ENCODE measurements at regions not wholly inside any gene's neighbourhood (a gene's known extent, or its start where the extent isn't known, plus 50 kb on each side); places are given as distances from the start of the nearest gene placed in this dataset.
"Not testable (repeated sequence)": the region's sequence is repeated elsewhere in the genome, so short reads cannot be mapped to it uniquely, and the experiment has no call there.

DNA sequence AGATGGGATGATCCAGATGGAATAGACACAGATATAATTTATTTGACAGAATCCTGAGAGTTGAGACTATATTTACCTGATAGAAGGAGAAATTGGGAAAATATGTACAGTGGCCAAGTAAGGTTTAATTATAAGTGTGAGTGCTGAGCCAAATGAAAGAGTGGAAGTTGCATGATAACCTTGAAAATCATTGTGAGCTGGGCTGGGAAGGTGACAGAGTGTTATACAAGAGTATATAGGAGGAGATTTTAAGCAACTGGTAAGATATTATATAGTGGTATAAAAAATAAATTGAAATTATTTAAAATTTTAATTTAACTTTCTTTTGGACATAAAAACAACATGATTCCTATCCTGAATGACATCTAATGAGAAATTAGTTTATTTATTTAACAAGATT is 340.8 kb downstream of the NUP35 start:
- no peak for DNase-seq

- DNase-seq, result no peak
Measured at GRCh38 chr2:183474912-183475695, 350.9 kb downstream of the NUP35 start.

GRCh38 chr2:183476490-183476889 is 352.2 kb downstream of the NUP35 start:
- DNase-seq, result no peak

GRCh38 chr2:183477296-183477695 is 353.1 kb downstream of the NUP35 start:
- DNase-seq, result no peak

- not testable (repeated sequence) for DNase-seq
Measured at GRCh38 chr2:183478941-183479595, 354.8 kb downstream of the NUP35 start.

DNA sequence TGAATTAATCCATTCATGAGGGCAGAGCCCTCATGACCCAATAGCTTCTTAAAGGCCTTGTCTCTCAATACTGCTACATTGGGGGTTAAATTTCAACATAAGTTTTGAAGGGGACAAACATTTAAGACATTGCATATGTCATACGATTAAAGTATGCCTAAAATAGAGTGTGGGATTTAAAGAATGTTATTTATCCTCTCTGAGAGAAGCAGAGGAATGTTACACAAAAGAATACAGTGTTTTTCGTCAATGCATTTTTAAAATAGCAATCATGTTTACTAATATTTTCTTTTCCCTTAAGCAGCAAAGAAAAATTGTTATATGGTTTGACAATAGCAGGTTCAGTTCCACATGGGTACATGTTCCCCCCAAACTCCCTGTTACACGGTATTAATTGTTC is 363.1 kb downstream of the NUP35 start:
- DNase-seq, result no peak

DNA sequence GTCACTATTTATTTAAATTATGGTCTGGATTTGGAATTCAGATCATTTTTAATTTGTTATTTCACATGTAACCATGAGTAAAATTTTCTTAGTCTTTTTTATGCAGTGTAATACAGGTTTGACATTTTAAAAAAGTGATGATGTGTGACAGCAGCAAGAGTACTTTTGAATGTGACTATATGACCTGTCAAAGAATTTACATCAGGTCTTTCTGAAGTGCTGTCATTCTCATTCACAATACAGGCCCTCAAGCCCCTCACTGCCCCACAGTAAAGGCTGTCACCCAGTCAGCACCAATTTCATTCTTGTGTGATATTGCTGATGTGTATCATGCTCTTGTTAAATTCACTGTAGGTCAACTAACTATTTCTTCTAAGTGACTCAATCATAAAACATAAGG is 364.2 kb downstream of the NUP35 start:
- no peak for DNase-seq

- DNase-seq, result no peak
Measured at GRCh38 chr2:183490489-183490888, 366.2 kb downstream of the NUP35 start.

GRCh38 chr2:183490914-183491313 is 366.7 kb downstream of the NUP35 start:
- no peak for DNase-seq

- no peak for DNase-seq
Measured at GRCh38 chr2:183493040-183493439, 368.8 kb downstream of the NUP35 start.

DNA sequence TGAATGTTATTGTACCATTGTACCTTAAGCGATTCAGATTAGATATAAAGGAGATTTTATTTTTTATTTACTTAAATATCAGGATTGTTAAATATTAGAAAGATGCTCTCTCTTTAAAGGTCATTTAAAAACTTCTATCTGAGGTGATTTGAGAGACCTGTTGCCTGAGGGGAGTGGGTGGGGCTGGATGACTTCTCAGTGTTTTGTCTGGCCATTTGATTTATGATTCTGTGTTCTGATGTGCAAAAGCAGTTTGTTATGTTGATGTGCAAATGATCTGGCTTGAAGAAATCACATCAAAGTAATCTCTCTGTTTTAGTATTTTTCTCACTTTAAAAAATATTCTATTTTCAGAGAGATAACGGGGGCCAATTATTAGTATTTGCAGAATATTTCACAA is 370.8 kb downstream of the NUP35 start:
- no peak for DNase-seq

- no peak for DNase-seq
Measured at GRCh38 chr2:183495589-183496267, 371.5 kb downstream of the NUP35 start.

GRCh38 chr2:183497861-183498260 is 373.6 kb downstream of the NUP35 start:
- DNase-seq, result no peak

GRCh38 chr2:183505911-183506310 is 381.7 kb downstream of the NUP35 start:
- no peak for DNase-seq

- DNase-seq, result no peak
Measured at GRCh38 chr2:183511154-183511553, 386.9 kb downstream of the NUP35 start.

GRCh38 chr2:183519371-183520056 is 395.3 kb downstream of the NUP35 start:
- DNase-seq, result no peak

DNA sequence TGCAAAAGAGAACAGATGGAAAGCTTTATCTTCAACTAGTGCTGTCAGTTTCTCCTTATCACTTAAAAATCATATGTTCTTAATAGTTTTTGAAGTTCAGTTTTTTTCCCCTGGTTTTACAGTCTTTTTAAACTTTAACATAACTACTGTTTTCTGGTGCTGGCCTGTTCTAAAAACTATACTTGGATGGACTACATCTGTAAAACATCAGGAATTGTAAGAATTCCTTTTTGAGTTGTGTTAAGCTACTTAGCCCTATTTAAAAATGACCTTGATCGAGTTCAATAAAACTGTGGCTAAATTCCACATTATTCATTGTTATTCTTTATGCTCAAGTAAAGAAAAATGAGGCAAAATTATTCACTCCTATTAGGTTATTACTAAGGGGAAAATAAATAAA is 397.7 kb downstream of the NUP35 start:
- DNase-seq, result no peak

DNA sequence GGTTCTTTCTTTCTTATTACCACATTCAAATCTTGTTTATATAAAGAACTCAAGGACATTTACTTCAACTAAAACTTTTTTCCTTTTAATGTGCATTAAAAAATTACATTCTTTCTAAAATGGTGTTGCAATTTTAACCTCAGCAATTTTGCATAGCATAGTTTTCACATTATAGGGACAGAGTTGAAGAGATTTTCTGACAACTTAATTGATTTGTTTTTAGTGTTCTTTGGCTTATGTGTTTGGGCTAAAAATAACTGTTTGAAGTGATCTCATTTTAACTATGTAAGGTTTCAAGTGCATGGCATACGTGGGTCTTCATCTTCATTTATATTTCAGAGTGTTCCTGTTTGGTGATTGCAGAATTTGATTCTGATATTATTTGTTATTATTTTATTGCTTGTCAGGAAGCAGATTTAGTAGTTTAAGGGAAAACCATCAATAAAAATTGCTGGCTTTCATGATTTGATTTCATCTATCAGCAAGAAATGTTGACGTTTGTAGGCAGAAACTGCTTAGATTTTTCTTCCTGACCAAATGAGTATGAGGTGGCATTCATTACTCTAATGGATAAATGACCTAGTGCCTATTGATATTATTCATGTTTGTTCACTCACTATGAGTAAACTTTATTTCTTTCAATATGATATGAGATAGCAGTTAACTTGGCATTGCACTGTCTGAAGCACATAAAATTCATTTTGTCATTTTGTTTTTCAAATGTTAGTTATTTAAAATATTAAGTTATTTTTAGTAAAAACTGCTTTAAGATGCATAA is 398.4 kb downstream of the NUP35 start:
- no peak for DNase-seq

- DNase-seq, result no peak
Measured at GRCh38 chr2:183530333-183530901, 406.2 kb downstream of the NUP35 start.

- DNase-seq, result no peak
Measured at GRCh38 chr2:183532514-183532913, 408.3 kb downstream of the NUP35 start.

GRCh38 chr2:183533021-183533420 is 408.8 kb downstream of the NUP35 start:
- no peak for DNase-seq

DNA sequence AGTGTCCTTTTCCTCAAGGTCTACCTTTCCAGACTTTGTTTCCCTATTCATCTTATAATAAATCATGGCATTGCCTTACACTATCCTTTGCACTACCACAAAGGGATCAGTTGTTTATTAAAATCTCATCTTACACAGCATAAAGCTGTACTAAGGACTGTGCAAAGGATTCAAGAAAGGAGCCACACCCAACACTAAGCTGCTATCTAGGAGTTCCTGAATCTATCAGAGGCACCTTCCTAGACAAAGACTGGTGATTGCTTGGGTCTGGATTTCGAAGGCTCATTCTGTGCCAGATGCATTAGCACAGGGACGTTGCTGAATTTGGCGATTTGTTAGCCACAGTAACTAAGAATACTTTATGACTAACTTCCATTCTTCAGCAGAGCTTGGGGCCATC is 412.0 kb downstream of the NUP35 start:
- DNase-seq, result no peak

Measured in activated CD4-positive, alpha-beta T cell treated with anti-CD3 and anti-CD28 coated beads, Interleukin-2, Interleukin-6, amounts not matched to agents 100 ng/mL and 50 ng/mL, durations not matched to agents 16 hours and 8 hours (primary cell).